ENCODE measurements at regions not wholly inside any gene's neighbourhood (a gene's known extent, or its start where the extent isn't known, plus 50 kb on each side); places are given as distances from the start of the nearest gene placed in this dataset.

- TF ChIP-seq EZH2 (IDR thresholded peaks at IDR 0.05; ENCODE audit: borderline replicate concordance, low read length) = no peak
- no peak for TF ChIP-seq CTCF (IDR thresholded peaks at IDR 0.05; ENCODE audit: low read length)
Measured at GRCh38 chr10:10477844-10478243, 539.8 kb upstream of the CELF2 start.
